GM12864 (cell line): ENCODE measurements at regions not wholly inside any gene's neighbourhood (a gene's known extent, or its start where the extent isn't known, plus 50 kb on each side); places are given as distances from the start of the nearest gene placed in this dataset.
"Not testable (repeated sequence)": the region's sequence is repeated elsewhere in the genome, so short reads cannot be mapped to it uniquely, and the experiment has no call there.

Source experiments
- DNase-seq: peaks from one replicate; pipeline ENCODE4 v3.0.0-alpha.2; 2011; ENCODE audit warnings: low read depth
- H3K4me3 ChIP-seq: 2 replicates; pipeline ENCODE4 v1.5.1; 2011; ENCODE audit warnings: mild to moderate bottlenecking, low read depth, low read length, control low read depth
- CTCF ChIP-seq: IDR thresholded peaks from 2 replicates; pipeline ENCODE4 v1.5.1; 2011; ENCODE audit warnings: low read depth, mild to moderate bottlenecking, moderate library complexity, low read length, control low read depth, inconsistent platforms; ENCODE audit errors: missing control alignments

GRCh38 chr4:30116401-30116800, 603.8 kb upstream of the PCDH7 start:
- no peak overlapping the region for H3K4me3 ChIP-seq
- TF ChIP-seq CTCF, result no peak
- DNase-seq, result no peak

- H3K4me3 ChIP-seq, result no peak overlapping the region
- TF ChIP-seq CTCF, result no peak
- no peak for DNase-seq
These were observed 602.7 kb upstream of the PCDH7 start for GRCh38 chr4:30117433-30117832.

- no peak for DNase-seq
- no peak overlapping the region for H3K4me3 ChIP-seq
- no peak for TF ChIP-seq CTCF
These were observed 597.5 kb upstream of the PCDH7 start for GRCh38 chr4:30122711-30123110.

GRCh38 chr4:30124621-30125020, 595.5 kb upstream of the PCDH7 start:
- not testable (repeated sequence) for DNase-seq

GRCh38 chr4:30125868-30126267, 594.3 kb upstream of the PCDH7 start:
- DNase-seq, result no peak
- TF ChIP-seq CTCF, result no peak
- no peak overlapping the region for H3K4me3 ChIP-seq

More at GRCh38 chr4:30124621-30125020, 595.5 kb upstream of the PCDH7 start:
- not testable (repeated sequence) for H3K4me3 ChIP-seq

- H3K4me3 ChIP-seq, result no peak overlapping the region
- no peak for TF ChIP-seq CTCF
- no peak for DNase-seq
These were observed 593.8 kb upstream of the PCDH7 start for GRCh38 chr4:30126351-30126750.

GRCh38 chr4:30148828-30149227, 571.3 kb upstream of the PCDH7 start:
- DNase-seq, H3K4me3 ChIP-seq: not testable (repeated sequence)

- not testable (repeated sequence) for DNase-seq
These were observed 570.6 kb upstream of the PCDH7 start for GRCh38 chr4:30149539-30149938.

GRCh38 chr4:30153427-30153826, 566.7 kb upstream of the PCDH7 start:
- TF ChIP-seq CTCF, result no peak
- H3K4me3 ChIP-seq, result no peak overlapping the region
- no peak for DNase-seq

More at GRCh38 chr4:30149539-30149938, 570.6 kb upstream of the PCDH7 start:
- not testable (repeated sequence) for H3K4me3 ChIP-seq
